GM21786 (cell line): ENCODE measurements at regions not wholly inside any gene's neighbourhood (a gene's known extent, or its start where the extent isn't known, plus 50 kb on each side); places are given as distances from the start of the nearest gene placed in this dataset.
"Not testable (repeated sequence)": the region's sequence is repeated elsewhere in the genome, so short reads cannot be mapped to it uniquely, and the experiment has no call there.

ENCODE experiments used
- ATAC-seq: cut with Tn5 transposase; IDR thresholded peaks from one replicate; pipeline ENCODE4 v1.9.1; 2021; ENCODE audit not compliant: unreplicated experiment

DNA sequence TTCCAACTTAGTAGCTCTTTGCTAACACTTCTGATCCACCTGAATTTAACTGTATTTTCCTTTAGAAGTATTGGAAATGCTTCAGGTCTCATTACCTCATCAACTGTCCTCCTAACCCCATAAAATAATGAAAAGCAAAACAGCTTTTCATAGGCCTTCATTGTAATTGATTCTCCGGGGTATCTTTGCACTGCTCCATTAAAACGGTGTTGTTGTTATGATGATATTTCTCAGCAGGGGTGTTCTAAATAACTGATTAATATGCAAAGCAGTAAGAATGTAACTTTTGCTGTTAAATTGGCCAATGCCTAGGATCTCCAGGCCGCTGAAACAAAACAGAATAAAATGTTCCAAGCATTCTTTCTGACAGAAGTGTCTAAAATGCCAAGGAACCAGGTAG, 1983.2 kb downstream of the EFNA5 start:
- no peak for ATAC-seq

GRCh38 chr5:105685884-105686283, 1984.9 kb downstream of the EFNA5 start:
- no peak for ATAC-seq

DNA sequence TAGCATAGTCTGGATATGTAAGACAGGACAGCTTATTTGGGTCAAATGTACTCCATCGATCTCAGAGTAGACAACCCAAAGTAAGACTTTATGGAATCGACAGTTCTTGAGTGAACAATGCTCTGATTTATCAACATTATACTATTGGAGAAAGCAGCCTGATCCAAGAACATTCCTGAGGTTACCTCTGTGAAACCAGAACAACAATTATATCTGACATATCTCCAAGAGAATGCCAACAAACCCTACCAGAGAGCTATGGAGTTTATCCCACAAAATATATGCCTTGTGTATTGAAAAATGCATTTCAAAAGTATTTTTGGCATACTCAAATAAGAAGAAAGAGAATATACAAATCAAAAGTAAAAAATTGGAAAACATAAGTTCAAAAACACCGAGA, 1985.9 kb downstream of the EFNA5 start:
- no peak for ATAC-seq

GRCh38 chr5:105680858-105681475, 1989.8 kb downstream of the EFNA5 start:
- ATAC-seq: no peak

DNA sequence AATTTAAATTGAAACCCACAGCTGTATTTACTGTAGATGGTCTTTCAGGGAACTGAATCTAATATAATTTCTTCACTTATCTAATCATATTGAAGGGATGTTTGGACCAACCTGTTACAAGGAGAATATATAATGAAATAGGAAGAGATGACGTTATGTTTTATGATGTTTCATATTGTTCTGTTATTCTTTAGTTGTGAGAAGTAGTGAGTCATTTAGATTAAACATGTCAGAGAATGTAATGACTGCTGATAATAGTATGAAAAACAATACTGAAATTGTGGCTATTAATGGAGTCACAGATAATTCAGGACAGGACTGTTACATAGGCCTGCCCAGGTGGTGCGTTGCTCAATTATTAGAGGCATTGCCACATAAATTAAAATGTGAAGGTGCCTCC, 1993.4 kb downstream of the EFNA5 start:
- no peak for ATAC-seq

- ATAC-seq: no peak
These were observed 2000.1 kb downstream of the EFNA5 start for GRCh38 chr5:105670596-105670995.

DNA sequence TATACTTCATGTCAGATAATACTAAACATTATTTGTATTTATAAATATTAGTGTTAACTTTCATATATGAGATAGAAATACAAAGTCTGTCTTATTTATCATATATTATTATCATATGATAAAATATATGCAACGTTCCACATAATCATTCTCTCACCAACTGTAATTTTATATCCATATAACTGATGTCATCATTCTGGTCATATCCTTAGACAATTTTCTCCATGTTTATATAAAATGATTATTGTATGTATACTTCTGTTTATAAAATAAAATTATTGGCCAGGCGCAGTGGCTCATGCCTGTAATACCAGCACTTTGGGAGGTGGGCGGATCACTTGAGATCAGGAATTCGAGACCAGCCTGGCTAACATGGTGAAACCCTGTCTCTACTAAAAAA, 2007.1 kb downstream of the EFNA5 start:
- no peak for ATAC-seq

DNA sequence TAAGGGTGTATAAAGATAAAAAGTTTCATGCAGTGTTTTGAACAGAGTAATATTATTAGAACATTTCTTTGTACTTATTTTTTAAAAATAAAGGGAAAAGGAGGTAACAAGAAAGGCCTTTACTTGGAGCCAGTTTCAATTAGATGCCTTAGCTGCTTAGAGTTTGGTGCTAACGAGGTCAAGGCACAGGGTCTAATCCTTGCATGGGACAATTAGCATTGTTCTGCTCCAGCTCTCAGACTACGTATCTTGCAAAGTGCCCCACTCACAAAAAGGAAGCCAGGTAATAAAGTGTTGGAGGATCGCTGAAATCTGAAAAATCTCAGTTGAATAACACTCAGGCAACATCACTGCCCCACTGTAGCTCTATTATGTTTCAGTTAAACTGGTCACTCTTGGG, 2011.3 kb downstream of the EFNA5 start:
- no peak for ATAC-seq

- ATAC-seq: no peak
These were observed 2030.4 kb downstream of the EFNA5 start for GRCh38 chr5:105640328-105640727.

- no peak for ATAC-seq
These were observed 2031.2 kb downstream of the EFNA5 start for GRCh38 chr5:105639511-105639910.

GRCh38 chr5:105639068-105639467, 2031.7 kb downstream of the EFNA5 start:
- no peak for ATAC-seq

DNA sequence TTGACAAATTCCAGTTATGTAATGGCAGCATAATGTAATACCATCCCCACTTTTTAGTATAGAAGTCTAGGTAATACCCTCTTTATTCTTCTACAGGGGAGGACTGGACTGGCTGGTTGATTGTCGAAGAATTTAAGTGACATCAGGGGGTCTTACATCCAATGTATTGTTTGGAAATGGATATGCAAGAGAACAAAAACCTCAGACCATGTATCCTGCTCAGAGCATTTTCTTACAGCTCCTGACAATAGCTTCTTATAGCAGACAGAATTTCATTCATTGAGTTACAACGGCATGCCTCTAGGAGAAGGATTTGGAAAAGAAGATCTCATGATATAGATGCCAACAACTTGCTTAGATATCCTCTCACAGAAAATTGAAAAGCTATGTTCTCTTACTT, 2032.3 kb downstream of the EFNA5 start:
- no peak for ATAC-seq

DNA sequence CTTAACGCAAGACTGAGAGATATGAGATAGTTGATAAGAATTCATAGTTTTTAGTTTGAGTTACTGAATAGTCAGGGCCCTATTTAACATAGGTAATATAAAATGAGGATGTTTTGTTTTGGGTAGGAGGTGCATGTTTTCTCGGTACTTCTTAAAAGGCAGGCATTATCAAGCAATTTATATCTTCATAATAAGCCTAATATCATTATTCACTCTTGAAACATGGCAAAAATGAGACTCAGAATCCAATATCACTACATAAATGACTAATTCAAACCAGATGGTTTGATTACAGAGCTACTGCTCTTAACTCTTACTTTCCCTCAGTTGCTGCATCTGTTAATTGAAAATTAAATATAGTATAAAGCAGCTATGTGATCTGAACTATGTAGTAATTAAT, 2038.7 kb downstream of the EFNA5 start:
- ATAC-seq: no peak

GRCh38 chr5:105630803-105631202, 2039.9 kb downstream of the EFNA5 start:
- ATAC-seq: no peak

DNA sequence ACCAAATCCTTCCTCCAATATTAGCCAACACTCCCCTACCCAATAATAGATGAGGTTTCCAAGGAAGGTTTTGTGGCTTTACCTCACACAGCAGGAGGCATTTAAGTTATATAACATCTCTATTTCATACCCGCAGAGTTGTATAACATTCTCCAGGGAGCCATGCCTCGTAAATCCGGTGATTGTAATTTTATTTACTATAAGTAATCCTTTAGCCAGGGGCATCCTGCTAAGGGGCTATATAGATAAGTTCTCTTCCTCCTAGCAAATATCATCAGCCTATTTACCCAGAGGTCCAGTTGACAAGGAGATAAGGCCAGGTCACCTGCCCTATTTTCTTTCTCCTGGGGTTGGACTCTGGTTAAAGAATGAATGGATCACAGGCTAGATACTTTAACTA, 2051.0 kb downstream of the EFNA5 start:
- no peak for ATAC-seq

- no peak for ATAC-seq
These were observed 2053.1 kb downstream of the EFNA5 start for GRCh38 chr5:105617436-105618215.

DNA sequence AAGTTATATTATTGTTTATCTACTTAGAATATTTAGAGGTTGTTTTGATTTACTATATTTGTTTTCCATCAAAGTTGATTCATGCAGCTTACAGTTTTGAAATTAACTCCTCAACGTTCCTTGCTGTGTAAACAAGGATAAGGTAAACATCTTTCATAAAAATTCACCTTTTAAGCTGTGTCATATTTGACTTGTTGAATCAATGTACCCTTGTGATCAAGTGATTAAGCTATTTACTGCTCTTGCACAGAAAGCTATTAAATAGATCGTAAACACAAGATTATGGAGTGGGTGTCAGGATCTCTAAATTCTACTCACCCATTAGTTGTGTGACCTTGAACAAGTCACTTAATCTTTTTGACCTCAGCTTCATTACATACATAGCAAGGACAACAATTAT, 2054.0 kb upstream of the NUDT12 start:
- no peak for ATAC-seq

DNA sequence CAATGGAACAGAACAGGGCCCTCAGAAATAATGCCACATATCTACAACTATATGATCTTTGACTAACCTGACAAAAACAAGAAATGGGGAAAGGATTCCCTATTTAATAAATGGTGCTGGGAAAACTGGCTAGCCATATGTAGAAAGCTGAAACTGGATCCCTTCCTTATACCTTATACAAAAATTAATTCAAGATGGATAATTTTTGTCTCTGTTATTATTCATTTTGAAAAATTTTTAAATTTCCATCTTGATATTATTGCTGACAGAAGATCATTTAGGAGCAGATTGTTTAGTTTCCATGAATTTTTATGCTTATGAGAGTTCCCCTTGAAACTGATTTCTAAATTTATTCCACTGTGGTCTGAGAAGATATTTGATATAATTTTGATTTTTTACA, 2039.8 kb upstream of the NUDT12 start:
- ATAC-seq: not testable (repeated sequence)

DNA sequence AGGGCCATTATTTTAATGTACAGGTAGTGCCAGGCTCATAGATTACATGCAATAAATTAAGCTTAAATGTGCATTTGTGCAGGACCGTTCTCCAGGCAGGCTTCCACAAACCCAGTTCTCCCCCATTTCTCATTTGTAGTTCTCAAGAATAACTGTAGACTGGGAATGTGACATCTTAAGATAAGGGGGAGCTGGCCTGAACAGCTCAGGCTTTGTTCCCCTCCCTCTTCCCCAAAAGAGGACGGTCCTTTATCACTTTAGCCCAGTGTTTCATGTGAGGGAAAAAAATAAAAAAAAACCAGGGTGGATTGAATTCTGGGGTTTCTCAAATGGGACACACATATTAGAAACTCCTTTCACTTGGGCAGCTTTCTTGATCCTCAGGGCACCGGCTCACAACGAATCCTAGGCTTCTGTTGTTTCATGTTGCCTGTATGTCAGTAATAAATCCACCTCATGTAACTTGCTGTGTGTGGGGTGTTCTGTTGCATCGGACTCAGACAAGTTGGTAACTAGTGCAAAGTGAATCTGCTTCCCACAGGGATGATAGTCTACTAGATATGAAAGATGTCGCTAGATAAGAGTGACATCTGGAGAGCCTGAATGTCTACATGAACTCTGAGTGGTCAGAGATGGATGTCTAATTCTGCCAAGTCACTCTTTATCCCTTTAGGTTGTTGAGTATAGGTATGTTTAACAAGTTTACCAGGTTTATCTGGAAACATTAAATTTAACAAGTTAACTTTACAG, 2030.6 kb upstream of the NUDT12 start:
- ATAC-seq: no peak

DNA sequence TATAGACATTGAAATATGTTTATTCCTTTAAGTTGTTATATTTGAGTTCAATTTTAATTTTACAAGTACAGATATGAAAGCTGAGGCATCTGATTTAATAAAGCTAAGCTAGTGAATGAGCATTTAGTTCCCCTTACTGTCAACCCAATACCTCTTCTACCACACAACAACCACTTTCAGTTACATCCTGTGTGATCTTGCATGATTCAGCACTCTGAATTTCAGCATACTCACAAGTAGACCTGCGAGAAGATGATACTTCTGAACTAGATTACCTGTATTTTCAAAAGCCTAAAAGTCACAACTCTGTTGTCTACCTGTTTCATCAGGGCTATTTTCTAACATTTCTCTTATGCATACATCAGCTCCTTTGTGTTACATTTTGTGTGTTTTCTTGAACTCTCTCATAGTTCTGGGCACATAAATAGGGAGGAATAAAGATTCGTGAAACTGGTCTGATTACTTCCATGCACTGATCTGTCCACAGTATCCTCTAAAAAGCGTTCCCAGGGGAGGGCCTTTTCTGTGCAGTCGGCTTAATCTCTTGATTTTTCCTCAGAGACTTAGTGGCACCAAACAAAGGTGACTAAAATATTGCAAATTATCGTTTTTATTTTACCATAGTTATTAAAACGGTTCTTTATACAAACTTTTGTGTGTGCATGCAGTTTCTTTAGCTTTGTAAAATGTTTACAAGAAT, 2025.5 kb upstream of the NUDT12 start:
- no peak for ATAC-seq

GRCh38 chr5:105581988-105582690, 2019.5 kb upstream of the NUDT12 start:
- ATAC-seq: no peak
